ENCODE measurements at regions not wholly inside any gene's neighbourhood (a gene's known extent, or its start where the extent isn't known, plus 50 kb on each side); places are given as distances from the start of the nearest gene placed in this dataset.

GRCh38 chr17:77512062-77512946 is 371.5 kb downstream of the SEC14L1 start:
- Mint-ChIP-seq H3K9me3 (peaks cover 9% of the 10 kb centered on the region), H3K4me3 (no peak overlapping the region), H3K4me1 (no peaks in the 10 kb centered on the region), H3K27ac (no peak overlapping the region), H3K36me3 (ENCODE audit: low read depth) (peaks cover 2% of the 10 kb centered on the region), H3K27me3 (no peaks in the 10 kb centered on the region)
- POLR2A ChIA-PET: interaction anchor here (0.7 kb wide), 1 partner anchor 520 kb away, joined by 3 read pairs; no protein-coding TSS in a partner anchor
- CTCF ChIA-PET: interaction anchor here (1.6 kb wide), 1 partner anchor 31 kb away, joined by 4 read pairs; no protein-coding TSS in a partner anchor
- DNase-seq (no peak), ATAC-seq (ENCODE audit: low read depth) (no peak)
- intact Hi-C loops (cut with micrococcal nuclease): no loop called here
- no peak for TF ChIP-seq CTCF (IDR thresholded peaks at IDR 0.05)

DNA sequence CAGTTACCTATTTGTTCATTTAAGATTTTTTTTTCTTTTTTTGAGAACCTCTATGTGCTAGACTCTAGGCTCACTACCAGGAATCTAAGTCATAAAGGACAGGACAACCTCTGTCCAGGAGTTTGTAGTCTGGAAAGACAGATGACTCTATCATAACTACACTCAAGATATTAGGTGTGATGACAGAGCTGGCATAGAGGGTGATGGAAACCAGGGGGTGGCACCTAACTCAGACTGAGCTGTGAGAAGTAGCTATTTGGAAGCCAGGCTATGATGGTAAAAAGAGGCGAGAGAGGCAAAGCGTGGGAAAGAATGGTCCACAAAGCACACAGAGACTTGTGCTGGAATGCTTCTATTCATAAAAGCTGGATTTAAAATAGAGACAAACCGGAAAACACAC is 372.3 kb downstream of the SEC14L1 start:
- Mint-ChIP-seq H3K36me3 (ENCODE audit: low read depth) (peaks cover 2% of the 10 kb centered on the region), H3K4me1 (no peaks in the 10 kb centered on the region), H3K9me3 (peaks cover 9% of the 10 kb centered on the region), H3K27me3 (no peaks in the 10 kb centered on the region), H3K4me3 (no peak overlapping the region), H3K27ac (no peak overlapping the region)
- TF ChIP-seq CTCF (IDR thresholded peaks at IDR 0.05): no peak
- DNase-seq: no peak
- intact Hi-C loops (cut with micrococcal nuclease): no loop called here
- no peak for ATAC-seq (ENCODE audit: low read depth)
- ChIA-PET CTCF (interaction anchor here (1.6 kb wide), 1 partner anchor 30 kb away, joined by 4 read pairs; no protein-coding TSS in a partner anchor), POLR2A (no interaction called here)

GRCh38 chr17:77515227-77515626 is 374.5 kb downstream of the SEC14L1 start:
- POLR2A ChIA-PET: no interaction called here
- intact Hi-C loops (cut with micrococcal nuclease): no loop called here
- ATAC-seq (ENCODE audit: low read depth) (no peak), DNase-seq (no peak)
- Mint-ChIP-seq H3K27ac (no peak overlapping the region), H3K4me3 (no peak overlapping the region), H3K36me3 (ENCODE audit: low read depth) (peaks cover 2% of the 10 kb centered on the region), H3K4me1 (no peaks in the 10 kb centered on the region), H3K9me3 (peaks cover 9% of the 10 kb centered on the region), H3K27me3 (no peaks in the 10 kb centered on the region)
- TF ChIP-seq CTCF (IDR thresholded peaks at IDR 0.05): no peak
- CTCF ChIA-PET: no interaction called here

GRCh38 chr17:77516902-77517301 is 376.1 kb downstream of the SEC14L1 start:
- ChIA-PET CTCF (interaction anchor here (1.1 kb wide), 1 partner anchor 497 kb away, joined by 3 read pairs; no protein-coding TSS in a partner anchor), POLR2A (no interaction called here)
- ATAC-seq (ENCODE audit: low read depth): no peak
- H3K27ac Mint-ChIP-seq: no peak overlapping the region
- no peaks in the 10 kb centered on the region for H3K27me3 Mint-ChIP-seq
- H3K36me3 Mint-ChIP-seq (ENCODE audit: low read depth): no peaks in the 10 kb centered on the region
- H3K4me3 Mint-ChIP-seq: no peak overlapping the region
- intact Hi-C loops (cut with micrococcal nuclease): no loop called here
- H3K9me3 Mint-ChIP-seq: peaks cover 1% of the 10 kb centered on the region
- no peaks in the 10 kb centered on the region for H3K4me1 Mint-ChIP-seq
- TF ChIP-seq CTCF (IDR thresholded peaks at IDR 0.05): no peak
- DNase-seq: no peak

DNA sequence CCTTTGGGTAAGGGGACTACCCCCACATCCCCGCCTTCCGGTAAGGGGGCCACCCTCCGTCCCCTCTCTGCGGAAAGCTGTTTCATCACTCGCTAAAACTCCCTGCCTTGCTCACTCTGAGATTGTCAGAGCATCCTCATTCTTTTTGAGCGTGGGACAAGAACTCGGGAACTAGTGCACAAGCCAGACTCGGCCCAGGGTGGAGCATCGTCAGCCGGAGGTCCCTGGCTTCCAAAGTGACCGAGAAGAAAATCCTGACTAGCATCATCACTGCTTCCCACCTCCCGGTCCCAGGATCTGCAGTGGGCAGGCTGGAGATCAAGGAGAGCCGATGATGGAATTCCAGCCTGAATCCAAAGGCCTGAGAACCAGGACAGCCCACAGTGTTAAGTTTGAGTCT is 380.3 kb downstream of the SEC14L1 start:
- POLR2A ChIA-PET: no interaction called here
- no peak for TF ChIP-seq CTCF (IDR thresholded peaks at IDR 0.05)
- no peaks in the 10 kb centered on the region for H3K36me3 Mint-ChIP-seq (ENCODE audit: low read depth)
- H3K9me3 Mint-ChIP-seq: no peaks in the 10 kb centered on the region
- ATAC-seq (ENCODE audit: low read depth) (no peak), DNase-seq (no peak)
- intact Hi-C loops (cut with micrococcal nuclease): no loop called here
- H3K4me3 Mint-ChIP-seq: no peak overlapping the region
- no peak overlapping the region for H3K27ac Mint-ChIP-seq
- H3K27me3 Mint-ChIP-seq: peaks cover 15% of the 10 kb centered on the region
- CTCF ChIA-PET: no interaction called here
- no peaks in the 10 kb centered on the region for H3K4me1 Mint-ChIP-seq

All from activated B cell treated with CpG ODN at 0.5 μM for 24 hours (primary cell).